Epithelial cell of proximal tubule (primary cell): ENCODE measurements at regions not wholly inside any gene's neighbourhood (a gene's known extent, or its start where the extent isn't known, plus 50 kb on each side); places are given as distances from the start of the nearest gene placed in this dataset.

Experiments
- DNase-seq: peaks from one replicate; pipeline ENCODE4 v3.0.0-alpha.2; 2011; ENCODE audit warnings: low read depth
- H3K4me3 ChIP-seq: 2 replicates; pipeline ENCODE4 v1.5.1; 2011; ENCODE audit warnings: low read depth, mild to moderate bottlenecking, low read length
- CTCF ChIP-seq: conservative IDR thresholded peaks from 2 replicates; pipeline ENCODE4 v1.5.1; 2012; ENCODE audit warnings: low read depth, mild to moderate bottlenecking, low read length

GRCh38 chr14:65901595-65901994, 489.1 kb downstream of the FUT8 start:
- no peak for TF ChIP-seq CTCF
- H3K4me3 ChIP-seq, result no peak overlapping the region
- no peak for DNase-seq

- no peak for TF ChIP-seq CTCF
- no peak overlapping the region for H3K4me3 ChIP-seq
- no peak for DNase-seq
Measured at GRCh38 chr14:65904988-65905387, 492.5 kb downstream of the FUT8 start.

- no peak for TF ChIP-seq CTCF
- H3K4me3 ChIP-seq, result no peak overlapping the region
- no peak for DNase-seq
Measured at GRCh38 chr14:65906344-65906743, 493.8 kb downstream of the FUT8 start.

GRCh38 chr14:65906948-65907347, 494.4 kb downstream of the FUT8 start:
- no peak for TF ChIP-seq CTCF
- no peak for DNase-seq
- no peak overlapping the region for H3K4me3 ChIP-seq

- TF ChIP-seq CTCF, result no peak
- peak; percentile 7 for DNase-seq
- H3K4me3 ChIP-seq, result no peak overlapping the region
Measured at GRCh38 chr14:65910108-65910786, 497.7 kb downstream of the FUT8 start.

GRCh38 chr14:65915125-65915524, 502.6 kb downstream of the FUT8 start:
- H3K4me3 ChIP-seq, result no peak overlapping the region
- TF ChIP-seq CTCF, result no peak
- no peak for DNase-seq

- TF ChIP-seq CTCF, result no peak
- H3K4me3 ChIP-seq, result no peak overlapping the region
- DNase-seq, result no peak
Measured at GRCh38 chr14:65916055-65916454, 503.5 kb downstream of the FUT8 start.
